DMS153 treated with DMSO at 0.1 percent for 48 hours (cell line): ENCODE measurements at regions not wholly inside any gene's neighbourhood (a gene's known extent, or its start where the extent isn't known, plus 50 kb on each side); places are given as distances from the start of the nearest gene placed in this dataset.

Experiments used
- DNase-seq: peaks from one replicate; lab custom pipeline; 2025; ENCODE audit not compliant: unreplicated experiment; lab: John Stamatoyannopoulos, UW

DNA sequence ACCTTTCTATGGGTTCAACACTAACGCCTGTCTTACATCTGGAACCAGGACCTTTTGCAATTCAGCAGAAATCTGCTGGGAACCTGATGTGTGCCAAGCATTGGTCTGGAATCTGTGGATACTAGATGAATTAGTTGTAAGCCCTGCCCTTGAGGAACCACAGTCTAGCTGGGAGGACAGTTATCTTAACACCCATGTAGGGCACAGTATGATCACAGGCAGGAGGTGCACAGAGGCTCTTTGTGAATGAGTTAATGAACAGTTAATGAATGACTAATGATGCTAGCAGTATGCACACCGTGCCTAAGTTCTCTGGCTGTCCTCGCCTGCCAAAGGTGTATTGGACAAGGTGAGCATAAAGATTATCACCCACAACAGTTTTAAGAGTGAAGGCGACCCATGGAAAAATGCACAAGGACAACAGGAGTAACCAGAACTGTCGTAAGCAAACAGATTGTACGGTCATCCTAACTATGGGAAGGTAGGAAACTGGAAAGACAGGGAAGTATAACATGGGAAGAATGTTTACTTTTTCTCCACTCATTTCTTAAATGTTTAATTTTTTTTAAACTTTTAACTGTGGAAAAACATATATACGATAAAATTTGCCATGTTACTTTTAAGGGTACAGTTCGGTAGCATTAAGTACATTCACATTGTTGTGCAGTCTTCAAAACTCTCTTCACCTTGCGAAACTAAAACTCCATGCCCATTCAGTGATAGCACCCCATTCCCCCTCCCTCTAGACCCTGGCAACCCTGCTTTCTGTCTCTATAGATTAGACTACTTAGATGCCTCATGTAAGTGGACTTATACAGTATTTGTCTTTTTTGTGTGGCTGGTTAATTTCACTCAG lies 139.9 kb downstream of the CXCL12 start:
- no peak for DNase-seq

- no peak for DNase-seq
Measured at GRCh38 chr10:44243851-44244510, 140.9 kb downstream of the CXCL12 start.

DNA sequence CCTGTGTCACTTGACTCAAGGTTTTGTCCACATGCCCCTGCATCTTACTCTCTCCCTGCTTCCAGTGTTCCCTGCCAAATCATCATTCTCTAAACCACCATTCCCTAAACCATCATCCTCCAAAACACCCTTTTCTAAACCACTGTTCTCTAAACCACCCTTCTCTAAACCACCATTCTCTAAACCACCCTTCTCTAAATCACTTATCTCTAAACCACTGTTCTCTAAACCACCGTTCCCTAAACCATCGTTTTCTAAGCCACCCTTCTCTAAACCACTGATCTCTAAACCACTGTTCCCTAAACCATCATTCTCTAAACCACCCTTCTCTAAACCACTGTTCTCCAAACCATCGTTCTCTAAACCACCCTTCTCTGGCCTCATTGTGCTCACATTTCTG lies 142.1 kb downstream of the CXCL12 start:
- DNase-seq, result no peak

DNA sequence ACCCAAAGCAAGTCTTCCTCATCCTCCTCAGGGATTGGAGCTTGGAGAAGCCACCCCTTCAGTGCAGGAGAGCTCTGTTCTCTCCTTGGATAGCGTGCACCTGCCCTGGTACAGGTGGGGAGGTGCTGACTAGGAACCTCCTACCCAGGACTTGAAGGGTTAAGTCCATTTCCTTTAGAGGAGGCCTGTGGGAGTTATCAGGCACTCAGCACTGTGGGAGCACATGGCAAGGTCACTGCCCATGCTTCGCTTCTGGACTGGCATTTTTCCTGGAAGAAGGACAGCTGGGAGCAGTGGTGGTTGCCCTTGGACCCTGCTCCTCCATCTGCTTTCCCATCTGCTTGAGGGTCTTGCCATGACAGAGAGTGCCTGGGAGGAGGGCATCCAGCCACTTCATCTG lies 142.8 kb downstream of the CXCL12 start:
- DNase-seq, result no peak

DNA sequence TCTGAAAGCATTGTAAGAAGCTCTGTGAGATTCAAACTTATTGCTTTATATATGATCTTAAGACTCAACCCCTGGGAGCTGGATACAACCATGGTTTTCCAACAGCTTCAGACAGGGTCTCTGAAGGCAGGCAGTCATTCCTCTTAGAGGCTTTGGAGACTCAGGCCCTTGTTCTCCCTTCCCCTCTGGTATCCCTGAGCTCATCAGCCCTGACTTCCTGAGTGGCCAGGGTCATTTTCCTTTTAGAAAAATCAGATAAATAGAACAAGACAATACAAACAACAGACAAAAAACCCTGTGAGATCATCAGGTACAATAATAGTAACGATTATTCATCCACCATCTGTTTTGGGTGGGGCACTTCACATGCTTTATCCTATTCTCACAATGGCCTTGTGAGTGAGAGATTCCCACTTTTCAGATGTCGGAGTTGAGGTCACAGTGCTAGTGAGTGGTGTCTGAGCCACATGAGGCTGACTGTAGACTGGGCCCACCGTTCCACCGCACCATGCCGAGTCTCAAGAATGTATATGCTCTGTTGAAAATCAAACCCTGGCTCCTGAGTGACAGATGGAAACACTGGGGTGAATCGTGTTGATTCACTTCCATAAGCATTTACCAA lies 144.2 kb downstream of the CXCL12 start:
- no peak for DNase-seq

DNA sequence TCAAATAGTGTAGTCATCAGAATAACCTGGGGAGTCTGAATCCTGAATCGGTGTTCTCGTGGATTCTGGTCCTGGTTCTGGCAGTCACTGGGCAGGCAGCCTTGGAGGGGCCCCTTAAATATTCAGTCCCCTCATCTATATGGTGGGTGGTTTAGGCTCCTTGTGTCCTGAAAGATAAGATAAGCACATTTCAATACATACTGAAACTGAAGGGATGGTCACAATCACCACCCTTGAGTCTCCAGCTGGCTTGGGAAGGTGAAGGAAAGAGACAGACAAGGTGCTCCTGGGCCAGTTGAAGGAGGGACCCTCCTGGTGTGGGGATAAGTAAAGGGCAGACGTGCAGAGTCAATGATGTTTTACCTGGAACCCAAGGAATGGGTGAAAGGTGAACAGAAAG lies 146.7 kb downstream of the CXCL12 start:
- DNase-seq, result no peak

GRCh38 chr10:44237364-44238049 lies 147.4 kb downstream of the CXCL12 start:
- DNase-seq, result no peak

DNA sequence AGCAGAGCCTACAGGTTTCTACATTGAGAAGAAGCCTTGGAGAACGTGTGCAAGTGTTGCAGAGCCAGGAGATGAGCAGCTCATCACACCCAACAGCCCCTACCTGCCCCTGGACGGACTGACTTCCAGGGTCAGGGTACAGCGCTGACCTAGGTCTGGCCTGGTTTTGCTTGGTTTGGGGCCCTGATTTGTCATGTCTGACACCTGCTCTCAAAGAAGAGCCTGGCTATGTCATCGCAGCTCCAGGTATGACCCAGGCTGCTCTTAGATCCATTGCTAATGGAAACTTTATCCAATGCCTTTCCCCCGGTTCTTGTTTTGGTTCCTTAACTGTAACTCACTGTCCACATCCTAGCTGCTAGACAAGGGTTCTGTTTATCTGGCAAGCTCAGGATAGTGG lies 149.5 kb downstream of the CXCL12 start:
- no peak for DNase-seq

DNA sequence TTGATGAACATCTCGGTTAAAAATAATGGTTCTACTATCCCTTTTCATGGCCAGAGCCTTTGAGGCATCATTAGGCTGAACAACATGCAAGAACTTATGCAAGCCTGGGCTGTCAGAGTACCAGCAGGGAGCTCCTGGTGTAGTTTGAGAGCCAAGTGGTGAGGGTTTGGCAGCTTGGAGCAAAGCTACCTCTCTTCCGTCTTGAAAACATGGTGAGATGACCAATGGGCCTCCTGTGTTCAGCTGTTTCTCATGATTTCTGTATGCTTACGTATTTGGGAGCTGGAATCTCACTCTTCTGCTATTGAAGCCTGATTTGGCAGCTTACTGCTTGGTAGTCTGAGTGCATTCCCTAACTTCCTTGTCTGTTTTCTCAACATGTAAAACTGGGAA lies 150.4 kb downstream of the CXCL12 start:
- no peak for DNase-seq

GRCh38 chr10:44233561-44234482 lies 151.1 kb downstream of the CXCL12 start:
- DNase-seq, result no peak

DNA sequence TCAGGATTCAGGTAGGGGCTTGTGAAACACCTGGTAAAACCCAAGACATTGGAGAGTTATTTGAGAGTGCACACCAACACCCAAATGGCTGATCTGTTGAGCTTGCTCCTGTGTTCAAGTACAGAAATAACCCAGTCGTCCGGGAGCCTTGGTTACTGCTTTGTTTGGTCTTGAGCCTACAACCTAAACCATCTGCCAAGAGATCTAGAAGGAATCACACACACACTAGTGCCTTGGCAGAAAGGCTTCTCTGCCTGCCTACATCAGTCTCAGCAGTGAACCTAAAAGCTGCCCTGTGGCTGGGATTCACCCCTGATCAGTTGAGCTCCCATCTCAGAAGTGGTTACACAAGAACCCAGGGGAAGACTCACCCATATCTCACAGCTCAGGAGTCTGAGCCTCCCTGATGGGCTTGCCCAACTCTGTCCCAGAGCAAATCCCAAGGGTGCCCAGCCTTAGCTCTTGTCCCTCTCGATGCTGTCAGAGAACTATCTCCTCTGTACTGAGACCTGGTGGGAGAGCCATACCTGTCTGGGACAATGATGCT lies 167.6 kb downstream of the CXCL12 start:
- DNase-seq, result no peak

DNA sequence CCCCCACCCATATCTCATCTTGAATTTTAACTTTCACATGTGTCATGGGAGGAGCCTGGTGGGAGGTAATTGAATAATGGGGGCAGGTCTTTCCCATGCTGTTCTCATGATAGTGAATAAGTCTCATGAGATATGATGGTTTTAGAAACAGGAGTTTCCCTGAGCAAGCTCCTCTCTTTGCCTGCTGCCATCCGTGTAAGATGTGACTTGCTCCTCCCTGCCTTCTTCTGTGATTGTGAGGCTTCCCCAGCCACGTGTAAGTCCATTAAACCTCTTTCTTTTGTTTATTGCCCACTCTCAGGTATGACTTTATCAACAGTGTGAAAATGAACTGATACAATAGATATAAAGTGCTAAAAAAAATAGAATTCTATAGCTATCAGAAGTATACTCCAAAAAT lies 168.8 kb downstream of the CXCL12 start:
- DNase-seq, result no peak

- no peak for DNase-seq
Measured at GRCh38 chr10:44209811-44210210, 175.1 kb downstream of the CXCL12 start.

GRCh38 chr10:44207160-44207559 lies 177.7 kb downstream of the CXCL12 start:
- DNase-seq, result no peak

DNA sequence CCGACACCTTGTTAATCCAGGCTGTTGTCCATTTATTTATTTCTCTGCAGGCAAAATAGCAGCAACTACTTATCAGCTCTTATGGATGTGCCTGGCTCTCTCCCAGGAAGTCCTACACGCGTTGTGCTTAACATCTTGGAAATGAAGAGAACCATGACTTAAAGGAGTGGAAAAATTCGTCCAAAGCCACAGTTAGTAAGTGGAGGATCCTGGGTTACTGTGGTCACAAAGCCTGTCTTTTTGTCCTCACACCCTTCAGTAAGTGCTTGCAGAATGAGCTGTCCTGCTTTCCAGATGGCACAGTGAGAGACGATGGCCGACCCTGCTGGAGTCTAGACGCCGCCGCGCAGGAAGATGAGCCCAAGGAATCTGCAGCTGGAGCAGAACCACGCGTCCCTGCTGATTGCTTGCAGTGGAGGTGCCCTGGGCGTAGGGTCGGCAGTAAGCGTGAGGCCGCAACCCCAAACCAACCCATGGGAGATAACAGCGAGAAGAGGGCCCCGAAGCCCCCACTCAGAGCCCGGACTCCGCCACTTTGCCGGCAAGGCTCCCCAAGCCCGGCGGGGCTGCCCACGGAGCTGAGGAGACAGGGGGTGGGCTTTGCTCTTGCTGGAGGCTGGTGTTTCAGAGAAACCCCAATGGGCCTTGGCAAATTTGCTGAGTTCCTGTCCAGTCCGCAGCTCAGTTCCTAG lies 178.6 kb downstream of the CXCL12 start:
- no peak for DNase-seq

- DNase-seq, result no peak
Measured at GRCh38 chr10:44205067-44205466, 179.8 kb downstream of the CXCL12 start.

GRCh38 chr10:44203535-44203934 lies 181.4 kb downstream of the CXCL12 start:
- no peak for DNase-seq

- DNase-seq, result no peak
Measured at GRCh38 chr10:44202952-44203351, 181.9 kb downstream of the CXCL12 start.

GRCh38 chr10:44201656-44202055 lies 183.2 kb downstream of the CXCL12 start:
- no peak for DNase-seq

GRCh38 chr10:44201011-44201410 lies 183.9 kb downstream of the CXCL12 start:
- no peak for DNase-seq
